Ishikawa (cell line): ENCODE measurements at regions not wholly inside any gene's neighbourhood (a gene's known extent, or its start where the extent isn't known, plus 50 kb on each side); places are given as distances from the start of the nearest gene placed in this dataset.

Experiments
- CEBPB ChIP-seq: IDR thresholded peaks from 2 replicates; pipeline ENCODE4 v1.6.1; 2012
- CREB1 ChIP-seq: IDR thresholded peaks from 2 replicates; pipeline ENCODE4 v1.6.1; 2012; ENCODE audit warnings: low read depth
- EGR1 ChIP-seq: IDR thresholded peaks from 2 replicates; pipeline ENCODE4 v1.6.1; 2012
- EP300 ChIP-seq: IDR thresholded peaks from 2 replicates; pipeline ENCODE4 v1.6.1; 2012; ENCODE audit warnings: borderline replicate concordance
- FOXM1 ChIP-seq: IDR thresholded peaks from 2 replicates; pipeline ENCODE4 v1.6.1; 2012; ENCODE audit warnings: low read depth, borderline replicate concordance
- NFIC ChIP-seq: IDR thresholded peaks from 2 replicates; pipeline ENCODE4 v1.6.1; 2012
- RAD21 ChIP-seq: IDR thresholded peaks from 2 replicates; pipeline ENCODE4 v1.6.1; 2012; ENCODE audit warnings: low read depth
- TAF1 ChIP-seq: IDR thresholded peaks from 2 replicates; pipeline ENCODE4 v1.6.1; 2012; ENCODE audit warnings: low read depth, mild to moderate bottlenecking
- TCF12 ChIP-seq: IDR thresholded peaks from 2 replicates; pipeline ENCODE4 v1.6.1; 2012; ENCODE audit warnings: low read depth
- TEAD4 ChIP-seq: IDR thresholded peaks from 2 replicates; pipeline ENCODE4 v1.6.1; 2012
- YY1 ChIP-seq: IDR thresholded peaks from 2 replicates; pipeline ENCODE4 v1.6.1; 2012; ENCODE audit warnings: low read depth
- ZBTB7A ChIP-seq: IDR thresholded peaks from 2 replicates; pipeline ENCODE4 v1.6.1; 2012; ENCODE audit warnings: low read depth
- TF ChIP-seq, protein P1 (sequence below): IDR thresholded peaks from 2 replicates; pipeline ENCODE4 v1.6.1; 2012
- TF ChIP-seq, protein P2 (sequence below): IDR thresholded peaks from 2 replicates; pipeline ENCODE4 v1.6.1; 2012
- TF ChIP-seq, protein P3 (sequence below): IDR thresholded peaks from 2 replicates; pipeline ENCODE4 v1.6.1; 2012; ENCODE audit warnings: low read depth, mild to moderate bottlenecking

DNA sequence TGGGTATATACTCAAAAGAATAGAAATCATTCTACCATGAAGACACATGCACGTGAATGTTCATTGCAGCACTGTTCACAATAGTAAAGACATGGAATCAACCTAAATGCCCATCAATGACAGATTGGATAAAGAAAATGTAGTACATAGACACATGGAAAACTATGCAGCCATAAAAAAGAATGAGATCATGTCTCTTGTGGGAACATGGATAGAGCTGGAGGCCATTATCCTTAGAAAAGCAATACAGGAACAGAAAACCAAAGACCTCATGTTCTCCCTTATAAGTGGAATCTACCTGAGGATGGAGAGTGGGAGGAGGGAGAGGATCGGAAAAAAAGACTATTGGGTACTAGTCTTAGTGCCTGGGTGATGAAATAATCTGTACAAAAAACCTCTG lies 143.9 kb downstream of the RHOU start:
- TF ChIP-seq, protein P1, sequence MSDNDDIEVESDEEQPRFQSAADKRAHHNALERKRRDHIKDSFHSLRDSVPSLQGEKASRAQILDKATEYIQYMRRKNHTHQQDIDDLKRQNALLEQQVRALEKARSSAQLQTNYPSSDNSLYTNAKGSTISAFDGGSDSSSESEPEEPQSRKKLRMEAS, result no peak
- TF ChIP-seq CEBPB (no peak), TEAD4 (no peak), RAD21 (no peak), TAF1 (no peak), TCF12 (no peak), CREB1 (no peak), EGR1 (no peak)
- TF ChIP-seq, protein P2, sequence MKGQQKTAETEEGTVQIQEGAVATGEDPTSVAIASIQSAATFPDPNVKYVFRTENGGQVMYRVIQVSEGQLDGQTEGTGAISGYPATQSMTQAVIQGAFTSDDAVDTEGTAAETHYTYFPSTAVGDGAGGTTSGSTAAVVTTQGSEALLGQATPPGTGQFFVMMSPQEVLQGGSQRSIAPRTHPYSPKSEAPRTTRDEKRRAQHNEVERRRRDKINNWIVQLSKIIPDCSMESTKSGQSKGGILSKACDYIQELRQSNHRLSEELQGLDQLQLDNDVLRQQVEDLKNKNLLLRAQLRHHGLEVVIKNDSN, result no peak

DNA sequence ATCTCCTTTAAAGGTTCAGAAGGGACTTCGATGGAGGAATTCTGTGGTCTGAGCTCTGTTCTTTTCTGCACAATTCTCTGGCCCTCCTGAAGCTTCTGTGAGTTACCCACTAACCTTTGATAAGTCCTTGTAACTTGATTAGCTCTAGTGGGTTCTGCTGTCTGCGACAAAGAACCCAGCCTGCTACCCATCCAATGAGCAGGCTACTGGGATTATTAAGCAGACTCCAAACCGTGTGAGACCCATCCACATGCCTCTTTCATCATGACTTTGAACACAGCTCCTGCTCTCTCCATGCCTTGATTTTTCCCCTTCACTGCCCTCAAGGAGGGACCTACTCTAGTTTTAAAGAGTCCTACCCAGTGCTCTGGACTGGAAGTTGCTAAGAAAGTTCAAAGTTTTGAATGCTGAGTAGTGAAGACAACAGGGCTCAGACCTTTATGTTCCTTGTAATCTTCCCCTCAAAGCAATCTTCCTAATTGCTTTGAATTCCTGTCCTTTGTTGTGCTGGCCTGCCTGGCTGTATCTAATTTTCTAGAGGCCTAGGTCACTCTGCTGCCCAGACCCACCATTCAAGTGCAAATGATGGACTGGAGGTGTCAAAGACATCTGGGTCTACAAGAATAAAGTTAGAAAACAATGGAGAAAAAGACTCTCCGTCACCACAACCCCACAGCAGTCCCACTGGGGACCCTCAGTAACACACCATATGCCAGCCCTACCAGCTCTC lies 146.9 kb downstream of the RHOU start:
- TF ChIP-seq RAD21, result no peak
- TF ChIP-seq FOXM1, result no peak
- TF ChIP-seq CEBPB, result no peak
- TF ChIP-seq TCF12, result no peak
- TF ChIP-seq TAF1, result no peak
- TF ChIP-seq YY1, result no peak

DNA sequence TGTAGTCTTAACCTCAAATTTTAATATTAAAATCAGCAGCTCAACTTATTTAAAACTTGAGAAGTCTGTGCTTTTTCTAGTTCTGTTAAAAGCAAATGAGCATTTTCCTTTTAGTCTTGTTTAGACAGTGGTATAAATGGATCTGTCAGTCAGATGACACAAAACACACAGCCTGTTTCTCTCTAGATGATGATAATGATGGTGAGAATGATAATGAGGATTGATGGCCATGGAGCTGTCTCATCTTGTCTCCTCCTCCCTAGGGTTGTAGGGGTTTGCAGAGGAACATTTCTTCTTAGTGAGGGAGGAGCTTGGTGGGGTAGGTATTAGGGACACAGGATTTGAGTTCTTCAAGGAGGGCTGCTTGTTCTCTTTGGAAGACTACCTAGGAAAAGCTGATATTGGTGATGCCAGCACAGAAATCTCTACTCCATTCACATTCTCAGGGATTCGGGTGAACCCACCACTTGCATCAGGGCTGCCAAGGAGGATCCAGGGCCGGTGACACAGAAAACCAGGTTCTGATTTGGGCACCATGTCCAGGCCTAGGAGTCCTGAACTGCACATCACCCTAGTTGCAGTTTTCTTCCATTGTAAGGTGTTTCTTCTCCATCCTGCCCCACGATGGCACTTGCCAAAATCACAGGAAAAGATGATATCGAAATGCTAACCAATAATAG lies 147.6 kb downstream of the RHOU start:
- TF ChIP-seq YY1 (no peak), FOXM1 (no peak), ZBTB7A (no peak), RAD21 (no peak), CREB1 (no peak), CEBPB (no peak), EGR1 (no peak), TEAD4 (no peak), NFIC (no peak), EP300 (no peak), TAF1 (no peak), TCF12 (no peak)
- TF ChIP-seq, protein P1, result no peak
- TF ChIP-seq, protein P3, sequence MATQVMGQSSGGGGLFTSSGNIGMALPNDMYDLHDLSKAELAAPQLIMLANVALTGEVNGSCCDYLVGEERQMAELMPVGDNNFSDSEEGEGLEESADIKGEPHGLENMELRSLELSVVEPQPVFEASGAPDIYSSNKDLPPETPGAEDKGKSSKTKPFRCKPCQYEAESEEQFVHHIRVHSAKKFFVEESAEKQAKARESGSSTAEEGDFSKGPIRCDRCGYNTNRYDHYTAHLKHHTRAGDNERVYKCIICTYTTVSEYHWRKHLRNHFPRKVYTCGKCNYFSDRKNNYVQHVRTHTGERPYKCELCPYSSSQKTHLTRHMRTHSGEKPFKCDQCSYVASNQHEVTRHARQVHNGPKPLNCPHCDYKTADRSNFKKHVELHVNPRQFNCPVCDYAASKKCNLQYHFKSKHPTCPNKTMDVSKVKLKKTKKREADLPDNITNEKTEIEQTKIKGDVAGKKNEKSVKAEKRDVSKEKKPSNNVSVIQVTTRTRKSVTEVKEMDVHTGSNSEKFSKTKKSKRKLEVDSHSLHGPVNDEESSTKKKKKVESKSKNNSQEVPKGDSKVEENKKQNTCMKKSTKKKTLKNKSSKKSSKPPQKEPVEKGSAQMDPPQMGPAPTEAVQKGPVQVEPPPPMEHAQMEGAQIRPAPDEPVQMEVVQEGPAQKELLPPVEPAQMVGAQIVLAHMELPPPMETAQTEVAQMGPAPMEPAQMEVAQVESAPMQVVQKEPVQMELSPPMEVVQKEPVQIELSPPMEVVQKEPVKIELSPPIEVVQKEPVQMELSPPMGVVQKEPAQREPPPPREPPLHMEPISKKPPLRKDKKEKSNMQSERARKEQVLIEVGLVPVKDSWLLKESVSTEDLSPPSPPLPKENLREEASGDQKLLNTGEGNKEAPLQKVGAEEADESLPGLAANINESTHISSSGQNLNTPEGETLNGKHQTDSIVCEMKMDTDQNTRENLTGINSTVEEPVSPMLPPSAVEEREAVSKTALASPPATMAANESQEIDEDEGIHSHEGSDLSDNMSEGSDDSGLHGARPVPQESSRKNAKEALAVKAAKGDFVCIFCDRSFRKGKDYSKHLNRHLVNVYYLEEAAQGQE, result no peak
- TF ChIP-seq, protein P2, result no peak

DNA sequence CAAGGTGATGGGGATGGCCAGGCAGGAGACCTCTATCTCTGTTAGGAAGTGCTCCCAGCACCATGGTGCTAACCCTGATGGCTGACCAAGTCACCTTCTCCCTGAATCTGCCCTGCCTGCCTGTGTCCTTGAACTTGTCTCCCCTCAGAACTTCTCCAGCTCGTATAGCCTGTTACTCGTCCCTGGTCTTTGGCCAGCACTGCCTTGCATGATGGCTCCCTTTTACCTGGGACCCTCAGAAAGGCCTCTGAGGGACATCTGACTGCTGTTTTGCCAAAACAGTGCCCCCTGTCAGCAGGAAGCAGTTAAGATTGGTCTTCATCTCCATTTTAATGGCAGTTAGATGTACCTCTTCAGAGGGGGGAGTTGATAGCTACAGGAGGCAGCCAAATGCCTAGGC lies 148.3 kb downstream of the RHOU start:
- no peak for TF ChIP-seq TCF12

DNA sequence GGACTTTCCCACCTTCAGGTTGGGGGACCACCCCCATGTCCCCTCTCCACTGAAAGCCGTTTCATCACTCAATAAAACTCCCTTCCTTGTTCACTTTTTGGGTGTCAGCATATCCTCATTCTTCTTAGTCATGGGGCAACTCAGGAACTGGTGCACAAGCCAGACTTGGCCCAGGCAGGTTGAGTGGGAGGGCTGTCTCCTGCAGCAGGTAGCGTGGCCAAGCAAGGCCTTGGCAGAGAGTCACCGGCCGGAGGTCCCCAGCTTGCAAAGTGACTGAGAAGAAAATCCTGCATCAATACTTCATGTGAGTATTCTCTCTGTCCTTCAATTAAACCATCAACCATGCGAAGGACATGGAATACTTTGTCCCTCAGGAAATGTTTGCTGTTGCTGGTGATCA lies 148.9 kb downstream of the RHOU start:
- TF ChIP-seq, protein P1, result no peak
- TF ChIP-seq, protein P3, result no peak
- TF ChIP-seq EGR1, result no peak
- TF ChIP-seq, protein P2, result no peak
- no peak for TF ChIP-seq TAF1
- TF ChIP-seq RAD21, result no peak
- no peak for TF ChIP-seq TCF12
- no peak for TF ChIP-seq YY1
- TF ChIP-seq EP300, result no peak
- TF ChIP-seq CREB1, result no peak
- no peak for TF ChIP-seq TEAD4
- TF ChIP-seq ZBTB7A, result no peak
